ENCODE measurements at regions not wholly inside any gene's neighbourhood (a gene's known extent, or its start where the extent isn't known, plus 50 kb on each side); places are given as distances from the start of the nearest gene placed in this dataset.

- TF ChIP-seq SMC3 (IDR thresholded peaks at IDR 0.05) (no peak), EHF (CRISPR knock-in tag; IDR thresholded peaks at IDR 0.05) (no peak), ZC3H11A (IDR thresholded peaks at IDR 0.05) (no peak), RARB (CRISPR knock-in tag; IDR thresholded peaks at IDR 0.05) (no peak), CEBPB (IDR thresholded peaks at IDR 0.05) (no peak), CBX8 (IDR thresholded peaks at IDR 0.05) (no peak), PBX3 (IDR thresholded peaks at IDR 0.05) (no peak), BCL3 (IDR thresholded peaks at IDR 0.05) (no peak), POLR2AphosphoS2 (conservative IDR thresholded peaks at IDR 0.05; ENCODE audit: low read length) (no peak), TFCP2L1 (CRISPR knock-in tag; IDR thresholded peaks at IDR 0.05) (no peak), HOXB13 (CRISPR knock-in tag; IDR thresholded peaks at IDR 0.05; ENCODE audit: low read depth) (no peak), NR3C1 (IDR thresholded peaks at IDR 0.05) (no peak), HOXB5 (CRISPR knock-in tag; IDR thresholded peaks at IDR 0.05) (no peak), BHLHE40 (IDR thresholded peaks at IDR 0.05; ENCODE audit: low read depth, low read length) (no peak), TP53 (CRISPR knock-in tag; IDR thresholded peaks at IDR 0.05) (no peak), REST (IDR thresholded peaks at IDR 0.05) (no peak), ESRRA (IDR thresholded peaks at IDR 0.05; ENCODE audit: borderline replicate concordance, low read length) (no peak)
- 87% methylated on average over 5 of the region's 5 CpGs for WGBS (ENCODE audit: missing lambda C conversion rate)
- DNase-seq (ENCODE audit: low read depth in 1 of 2, low spot score in 1 of 2) (no peak), ATAC-seq (no peak), FAIRE-seq (no peak)
- H3K4me3 ChIP-seq: no peak overlapping the region
- H3K9me3 ChIP-seq: no peaks in the 10 kb centered on the region
- ChIA-PET CTCF (no interaction called here), POLR2A (no interaction called here)
- no peak overlapping the region for H3K27ac ChIP-seq
- H3K4me2 ChIP-seq: no peak overlapping the region
- H3K4me1 ChIP-seq: no peaks in the 10 kb centered on the region
Observed at GRCh38 chr1:193463326-193463932, 277.0 kb upstream of the B3GALT2 start.

GRCh38 chr1:193462629-193463320 lies 276.4 kb upstream of the B3GALT2 start:
- Histone ChIP-seq H3K4me3 (no peak overlapping the region), H3K27ac (no peak overlapping the region), H3K9me3 (no peaks in the 10 kb centered on the region), H3K4me1 (no peaks in the 10 kb centered on the region), H3K4me2 (no peak overlapping the region)
- ATAC-seq: no peak
- 83% methylated on average over 5 of the region's 5 CpGs for WGBS (ENCODE audit: missing lambda C conversion rate)
- DNase-seq (ENCODE audit: low read depth in 1 of 2, low spot score in 1 of 2): no peak
- ChIA-PET CTCF (no interaction called here), POLR2A (no interaction called here)
- FAIRE-seq: no peak
- no peak for TF ChIP-seq TFCP2L1 (CRISPR knock-in tag; IDR thresholded peaks at IDR 0.05)
- TF ChIP-seq PBX3 (IDR thresholded peaks at IDR 0.05): no peak
- no peak for TF ChIP-seq SMC3 (IDR thresholded peaks at IDR 0.05)
- no peak for TF ChIP-seq BCL3 (IDR thresholded peaks at IDR 0.05)
- no peak for TF ChIP-seq HEYL (CRISPR knock-in tag; IDR thresholded peaks at IDR 0.05)
- no peak for TF ChIP-seq HOXA7 (CRISPR knock-in tag; IDR thresholded peaks at IDR 0.05)
- TF ChIP-seq NFE2L2 (conservative IDR thresholded peaks at IDR 0.05; ENCODE audit: low read length): no peak
- TF ChIP-seq E2F6 (IDR thresholded peaks at IDR 0.05; ENCODE audit: borderline replicate concordance, low read depth): no peak
- no peak for TF ChIP-seq PHF8 (IDR thresholded peaks at IDR 0.05; ENCODE audit: borderline replicate concordance, low read depth)
- TF ChIP-seq HOXB13 (CRISPR knock-in tag; IDR thresholded peaks at IDR 0.05; ENCODE audit: low read depth): no peak
- no peak for TF ChIP-seq CTCF (IDR thresholded peaks at IDR 0.05)
- no peak for TF ChIP-seq RNF2 (IDR thresholded peaks at IDR 0.05; ENCODE audit: borderline replicate concordance, low read depth)
- TF ChIP-seq TP53 (CRISPR knock-in tag; IDR thresholded peaks at IDR 0.05): no peak
- no peak for TF ChIP-seq CBX8 (IDR thresholded peaks at IDR 0.05)

Measured in A549 (cell line).